Stomach smooth muscle (tissue), 2 donors: ENCODE measurements at regions not wholly inside any gene's neighbourhood (a gene's known extent, or its start where the extent isn't known, plus 50 kb on each side); places are given as distances from the start of the nearest gene placed in this dataset.

ENCODE experiments used
- H3K27ac ChIP-seq: one replicate; pipeline ENCODE4 v1.7.0; 2013; ENCODE audit warnings: mild to moderate bottlenecking, low read length, inconsistent platforms
- H3K27me3 ChIP-seq, 2 donors: one replicate each; pipeline ENCODE4 v1.7.0; 2013; ENCODE audit warnings: low read length in 2 of 2; ENCODE audit not compliant: insufficient read depth in 2 of 2, control insufficient read depth in 1 of 2
- H3K36me3 ChIP-seq, 2 donors: one replicate each; pipeline ENCODE4 v1.7.0; 2013; ENCODE audit warnings: low read length in 2 of 2; ENCODE audit not compliant: control insufficient read depth in 2 of 2, insufficient read depth in 2 of 2
- H3K4me1 ChIP-seq: one replicate; pipeline ENCODE4 v1.7.0; 2013; ENCODE audit warnings: low read length; ENCODE audit not compliant: control insufficient read depth, insufficient read depth
- H3K4me3 ChIP-seq, 2 donors: one replicate each; pipeline ENCODE4 v1.7.0; 2013; ENCODE audit warnings: low read length in 2 of 2
- H3K9ac ChIP-seq, 2 donors: one replicate each; pipeline ENCODE4 v1.7.0; 2013; ENCODE audit warnings: low read length in 2 of 2, mild to moderate bottlenecking in 1 of 2
- H3K9me3 ChIP-seq, 2 donors: one replicate each; pipeline ENCODE4 v1.7.0; 2013; ENCODE audit warnings: low read length in 2 of 2; ENCODE audit not compliant: control insufficient read depth in 2 of 2
- donor health status: healthy.
- donor health status: Pancreatic carcinoma.

DNA sequence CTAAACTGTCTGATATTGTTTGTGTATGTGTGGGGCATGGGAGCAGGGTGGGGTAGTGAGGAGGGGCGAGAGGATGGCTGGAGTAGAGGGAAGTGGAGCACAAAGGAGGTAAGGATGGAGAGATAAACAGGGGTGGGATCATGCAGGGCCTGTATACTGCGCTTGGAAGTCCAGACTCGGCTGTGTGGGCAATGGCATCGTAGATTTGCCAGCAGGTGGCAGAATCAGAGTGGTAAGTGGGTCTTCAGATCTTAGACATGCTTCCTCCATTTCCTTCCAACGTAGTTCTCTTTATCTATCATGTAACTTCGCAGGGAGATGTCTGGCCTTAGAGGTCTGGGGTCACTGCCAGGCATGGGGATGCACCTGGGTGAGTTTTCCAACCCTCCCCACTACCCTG is 155.5 kb downstream of the PDGFRA start:
- Histone ChIP-seq H3K27ac (no peak overlapping the region), H3K4me1 (no peaks in the 10 kb centered on the region), H3K9me3 (no peaks in the 10 kb centered on the region), H3K4me3 (no peak overlapping the region), H3K27me3 (no peaks in the 10 kb centered on the region), H3K36me3 (no peaks in the 10 kb centered on the region), H3K9ac (no peak overlapping the region)

GRCh38 chr4:54386042-54386669 is 157.1 kb downstream of the PDGFRA start:
- H3K36me3 ChIP-seq, result no peaks in the 10 kb centered on the region
- no peaks in the 10 kb centered on the region for H3K4me1 ChIP-seq
- H3K9me3 ChIP-seq, result no peaks in the 10 kb centered on the region
- no peaks in the 10 kb centered on the region for H3K27me3 ChIP-seq
- no peak overlapping the region for H3K27ac ChIP-seq
- H3K9ac ChIP-seq, result no peak overlapping the region
- H3K4me3 ChIP-seq, result no peak overlapping the region

GRCh38 chr4:54386693-54387092 is 157.6 kb downstream of the PDGFRA start:
- H3K36me3 ChIP-seq, result no peaks in the 10 kb centered on the region
- no peaks in the 10 kb centered on the region for H3K27me3 ChIP-seq
- H3K27ac ChIP-seq, result no peak overlapping the region
- H3K4me3 ChIP-seq, result no peak overlapping the region
- no peak overlapping the region for H3K9ac ChIP-seq
- no peaks in the 10 kb centered on the region for H3K4me1 ChIP-seq
- H3K9me3 ChIP-seq, result no peaks in the 10 kb centered on the region

DNA sequence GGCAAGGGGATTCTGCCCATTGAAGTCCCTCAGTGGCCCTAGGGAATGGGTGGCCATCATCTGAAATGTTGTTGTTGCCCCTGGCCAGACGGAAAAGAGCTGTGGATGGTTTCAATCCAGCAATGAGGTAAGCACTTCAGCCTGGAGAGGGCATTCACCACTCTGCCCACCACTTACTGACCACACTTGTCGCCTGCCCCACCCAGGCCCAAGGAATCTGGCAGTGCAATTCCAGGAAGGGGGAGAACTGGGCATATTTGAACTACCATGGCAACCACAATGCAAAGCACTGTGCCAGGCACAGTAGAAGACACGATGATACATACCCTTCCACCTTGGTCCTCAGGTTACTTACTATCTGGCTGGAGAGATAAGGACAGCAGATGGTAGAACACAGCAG is 161.6 kb downstream of the PDGFRA start:
- H3K9ac ChIP-seq, result no peak overlapping the region
- no peaks in the 10 kb centered on the region for H3K36me3 ChIP-seq
- H3K4me3 ChIP-seq, result no peak overlapping the region
- H3K4me1 ChIP-seq, result no peaks in the 10 kb centered on the region
- no peaks in the 10 kb centered on the region for H3K27me3 ChIP-seq
- no peaks in the 10 kb centered on the region for H3K9me3 ChIP-seq
- H3K27ac ChIP-seq, result no peak overlapping the region

DNA sequence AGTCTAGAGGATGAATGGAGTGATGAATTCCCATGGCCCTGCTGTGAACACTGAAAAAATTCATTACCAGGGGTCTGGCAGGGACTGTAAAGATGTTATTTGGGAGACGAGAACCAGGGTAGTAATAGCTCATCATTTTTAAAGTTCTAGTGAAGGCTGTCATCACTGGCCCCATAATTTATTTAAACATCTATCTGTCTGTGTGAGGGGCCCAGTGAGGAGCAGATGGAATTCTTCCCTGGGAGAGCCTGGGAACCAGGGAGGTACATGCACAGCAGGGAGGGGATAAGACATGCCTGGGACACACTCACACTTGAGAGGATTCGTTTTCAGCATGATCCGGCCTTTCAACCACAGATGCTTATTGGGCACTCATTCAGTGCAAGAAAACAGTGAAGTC is 162.0 kb downstream of the PDGFRA start:
- Histone ChIP-seq H3K9ac (no peak overlapping the region), H3K36me3 (no peaks in the 10 kb centered on the region), H3K27ac (no peak overlapping the region)

DNA sequence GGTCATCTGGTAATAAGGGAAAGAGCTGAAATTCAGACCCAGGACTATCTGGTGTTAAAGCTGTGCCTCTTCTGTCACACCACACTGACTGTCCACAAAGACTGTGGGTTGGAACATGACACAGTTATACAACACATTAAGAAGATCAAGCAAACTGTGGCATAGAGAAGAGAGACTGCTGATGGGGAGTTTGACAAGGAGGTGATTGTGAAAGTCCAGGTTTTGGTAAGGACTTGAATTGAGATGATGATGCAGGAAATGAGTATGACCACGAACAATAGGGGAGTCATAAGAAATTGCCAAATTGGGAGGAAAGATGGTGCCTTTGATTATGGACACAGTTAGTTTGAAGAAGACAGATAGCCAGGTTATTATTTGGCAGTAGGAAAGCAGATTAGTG is 163.4 kb downstream of the PDGFRA start:
- H3K9ac ChIP-seq, result no peak overlapping the region

More for the DNA sequence above, 162.0 kb downstream of the PDGFRA start:
- Histone ChIP-seq H3K4me3 (no peak overlapping the region), H3K4me1 (no peaks in the 10 kb centered on the region), H3K9me3 (no peaks in the 10 kb centered on the region), H3K27me3 (no peaks in the 10 kb centered on the region)

GRCh38 chr4:54393243-54393642 is 164.2 kb downstream of the PDGFRA start:
- no peak overlapping the region for H3K9ac ChIP-seq
- no peak overlapping the region for H3K27ac ChIP-seq
- no peaks in the 10 kb centered on the region for H3K4me1 ChIP-seq
- no peaks in the 10 kb centered on the region for H3K36me3 ChIP-seq
- no peaks in the 10 kb centered on the region for H3K27me3 ChIP-seq
- H3K9me3 ChIP-seq, result no peaks in the 10 kb centered on the region
- H3K4me3 ChIP-seq, result no peak overlapping the region

More for the DNA sequence above, 163.4 kb downstream of the PDGFRA start:
- no peaks in the 10 kb centered on the region for H3K9me3 ChIP-seq
- H3K4me3 ChIP-seq, result no peak overlapping the region
- no peaks in the 10 kb centered on the region for H3K27me3 ChIP-seq
- no peaks in the 10 kb centered on the region for H3K4me1 ChIP-seq
- no peak overlapping the region for H3K27ac ChIP-seq
- no peaks in the 10 kb centered on the region for H3K36me3 ChIP-seq

DNA sequence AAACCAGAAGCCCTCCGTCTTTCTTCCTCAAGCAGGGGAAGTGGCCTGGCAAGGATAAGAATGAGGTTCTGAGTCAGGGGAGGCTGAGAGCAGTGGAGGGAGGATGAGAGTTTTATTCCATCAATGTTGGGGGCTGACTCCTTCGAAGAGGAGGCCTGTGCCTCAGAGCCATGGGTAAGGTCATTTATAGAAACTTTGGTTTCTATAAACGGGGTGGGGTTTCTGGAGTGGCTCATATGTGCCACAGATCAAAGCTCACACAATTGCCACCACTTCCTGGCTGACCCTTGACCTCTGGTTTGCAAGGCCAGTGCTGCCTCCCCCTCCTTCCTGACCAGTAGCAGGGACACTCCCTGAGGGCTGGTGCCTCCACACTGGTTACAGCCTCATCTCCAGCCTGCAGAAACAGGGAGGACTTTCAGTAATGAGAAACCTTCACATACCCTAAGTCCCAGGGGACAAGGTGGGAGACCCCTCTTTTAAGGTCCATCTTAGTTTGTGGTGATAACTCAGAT is 166.0 kb downstream of the PDGFRA start:
- Histone ChIP-seq H3K36me3 (no peaks in the 10 kb centered on the region), H3K27ac (no peak overlapping the region), H3K27me3 (no peaks in the 10 kb centered on the region), H3K4me3 (no peak overlapping the region), H3K9me3 (no peaks in the 10 kb centered on the region), H3K4me1 (peaks cover 2% of the 10 kb centered on the region), H3K9ac (no peak overlapping the region)

- Histone ChIP-seq H3K4me1 (peaks cover 2% of the 10 kb centered on the region), H3K4me3 (no peak overlapping the region), H3K9ac (no peak overlapping the region), H3K27ac (no peak overlapping the region), H3K27me3 (no peaks in the 10 kb centered on the region), H3K9me3 (no peaks in the 10 kb centered on the region), H3K36me3 (no peaks in the 10 kb centered on the region)
Measured at GRCh38 chr4:54400188-54400587, 171.1 kb downstream of the PDGFRA start.

GRCh38 chr4:54400802-54401201 is 171.7 kb downstream of the PDGFRA start:
- Histone ChIP-seq H3K36me3 (no peaks in the 10 kb centered on the region), H3K27ac (no peak overlapping the region)

DNA sequence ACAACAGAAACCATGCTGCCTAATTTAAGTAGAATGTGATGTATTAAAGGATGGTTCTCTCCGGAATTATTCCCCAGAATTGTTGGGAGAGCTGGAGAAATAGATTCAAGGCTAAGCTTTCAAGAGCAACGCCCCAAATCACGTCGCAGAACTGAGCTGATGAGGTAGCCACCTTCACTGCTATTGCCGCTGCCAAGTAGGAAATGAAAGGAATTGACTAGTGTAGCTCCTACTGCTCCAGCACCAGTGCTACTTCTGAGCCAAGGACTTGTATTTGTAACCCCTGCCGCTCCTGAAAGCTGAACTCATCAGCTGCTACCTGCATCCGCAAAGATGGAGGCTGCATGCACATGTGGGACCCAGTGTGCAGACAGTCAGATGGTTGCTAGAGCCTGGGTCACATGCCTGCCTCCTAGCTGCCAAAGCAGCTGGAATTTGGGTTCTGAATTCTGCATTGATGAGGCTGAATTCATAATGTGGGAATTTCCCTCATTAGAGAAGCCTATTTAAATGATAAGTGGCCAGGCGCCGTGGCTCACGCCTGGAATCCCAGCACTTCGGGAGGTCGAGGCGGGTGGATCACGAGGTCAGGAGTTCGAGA is 173.9 kb downstream of the PDGFRA start:
- Histone ChIP-seq H3K27ac (no peak overlapping the region), H3K27me3 (no peaks in the 10 kb centered on the region), H3K9ac (no peak overlapping the region), H3K4me1 (peaks cover 2% of the 10 kb centered on the region), H3K9me3 (no peaks in the 10 kb centered on the region), H3K4me3 (no peak overlapping the region), H3K36me3 (no peaks in the 10 kb centered on the region)

More at GRCh38 chr4:54400802-54401201, 171.7 kb downstream of the PDGFRA start:
- Histone ChIP-seq H3K9me3 (no peaks in the 10 kb centered on the region), H3K4me1 (peaks cover 2% of the 10 kb centered on the region), H3K4me3 (no peak overlapping the region), H3K27me3 (no peaks in the 10 kb centered on the region), H3K9ac (no peak overlapping the region)
